ENCODE measurements at regions not wholly inside any gene's neighbourhood (a gene's known extent, or its start where the extent isn't known, plus 50 kb on each side); places are given as distances from the start of the nearest gene placed in this dataset.

GRCh38 chr22:34055525-34056200, 135.4 kb upstream of the LARGE1 start:
- no peak for DNase-seq

GRCh38 chr22:34057726-34058125, 137.4 kb upstream of the LARGE1 start:
- no peak for DNase-seq

GRCh38 chr22:34064696-34065095, 144.4 kb upstream of the LARGE1 start:
- no peak for DNase-seq

- DNase-seq = no peak
Measured at GRCh38 chr22:34067031-34067430, 146.8 kb upstream of the LARGE1 start.

- no peak for DNase-seq
Measured at GRCh38 chr22:34068001-34068400, 147.7 kb upstream of the LARGE1 start.

- DNase-seq = no peak
Measured at GRCh38 chr22:34070051-34070450, 149.8 kb upstream of the LARGE1 start.

- no peak for DNase-seq
Measured at GRCh38 chr22:34070531-34070930, 150.3 kb upstream of the LARGE1 start.

GRCh38 chr22:34072585-34072984, 152.3 kb upstream of the LARGE1 start:
- DNase-seq = no peak

GRCh38 chr22:34080433-34080832, 160.2 kb upstream of the LARGE1 start:
- DNase-seq = peak; percentile 72

GRCh38 chr22:34096770-34097169, 176.5 kb upstream of the LARGE1 start:
- peak; percentile 25 for DNase-seq

- no peak for DNase-seq
Measured at GRCh38 chr22:34099278-34099677, 179.0 kb upstream of the LARGE1 start.

GRCh38 chr22:34102633-34103032, 182.4 kb upstream of the LARGE1 start:
- no peak for DNase-seq

GRCh38 chr22:34105461-34106062, 185.3 kb upstream of the LARGE1 start:
- no peak for DNase-seq

- no peak for DNase-seq
Measured at GRCh38 chr22:34108168-34108567, 187.9 kb upstream of the LARGE1 start.

GRCh38 chr22:34111210-34111824, 191.0 kb upstream of the LARGE1 start:
- DNase-seq = no peak

- no peak for DNase-seq
Measured at GRCh38 chr22:34113381-34113780, 193.1 kb upstream of the LARGE1 start.

- DNase-seq = no peak
Measured at GRCh38 chr22:34114406-34114805, 194.1 kb upstream of the LARGE1 start.

- DNase-seq = no peak
Measured at GRCh38 chr22:34115722-34116121, 195.4 kb upstream of the LARGE1 start.

- no peak for DNase-seq
Measured at GRCh38 chr22:34116126-34116525, 195.8 kb upstream of the LARGE1 start.

GRCh38 chr22:34122042-34122441, 201.8 kb upstream of the LARGE1 start:
- DNase-seq = no peak

GRCh38 chr22:34129691-34130486, 209.6 kb upstream of the LARGE1 start:
- no peak for DNase-seq

GRCh38 chr22:34135749-34136148, 215.5 kb upstream of the LARGE1 start:
- no peak for DNase-seq

GRCh38 chr22:34150023-34150422, 229.7 kb upstream of the LARGE1 start:
- DNase-seq = no peak

- DNase-seq = no peak
Measured at GRCh38 chr22:34159491-34159890, 239.2 kb upstream of the LARGE1 start.
